BLaER1 (cell line): ENCODE measurements at regions not wholly inside any gene's neighbourhood (a gene's known extent, or its start where the extent isn't known, plus 50 kb on each side); places are given as distances from the start of the nearest gene placed in this dataset.

Experiments
- H3K27ac ChIP-seq: shearing (Covaris generic); formaldehyde crosslinking; 2 replicates; pipeline ENCODE4 v1.8.1; 2022
- H3K27me3 ChIP-seq: shearing (Covaris generic); formaldehyde crosslinking; 2 replicates; pipeline ENCODE4 v1.8.1; 2022
- H3K36me3 ChIP-seq: shearing (Covaris generic); formaldehyde crosslinking; 2 replicates; pipeline ENCODE4 v1.8.1; 2022
- H3K4me1 ChIP-seq: shearing (Covaris generic); formaldehyde crosslinking; 2 replicates; pipeline ENCODE4 v1.8.1; 2022
- H3K4me2 ChIP-seq: shearing (Covaris generic); formaldehyde crosslinking; 2 replicates; pipeline ENCODE4 v1.8.1; 2022
- H3K4me3 ChIP-seq: shearing (Covaris generic); formaldehyde crosslinking; 2 replicates; pipeline ENCODE4 v1.8.1; 2022
- H3K9ac ChIP-seq: shearing (Covaris generic); formaldehyde crosslinking; 2 replicates; pipeline ENCODE4 v1.8.1; 2022
- H3K9me3 ChIP-seq: shearing (Covaris generic); formaldehyde crosslinking; 2 replicates; pipeline ENCODE4 v1.8.1; 2022
- H4K20me1 ChIP-seq: shearing (Covaris generic); formaldehyde crosslinking; 2 replicates; pipeline ENCODE4 v1.8.1; 2022
- Cebpa-rat ChIP-seq: shearing (Covaris generic); IDR thresholded peaks from 2 replicates; pipeline ENCODE4 v1.8.1; 2022

DNA sequence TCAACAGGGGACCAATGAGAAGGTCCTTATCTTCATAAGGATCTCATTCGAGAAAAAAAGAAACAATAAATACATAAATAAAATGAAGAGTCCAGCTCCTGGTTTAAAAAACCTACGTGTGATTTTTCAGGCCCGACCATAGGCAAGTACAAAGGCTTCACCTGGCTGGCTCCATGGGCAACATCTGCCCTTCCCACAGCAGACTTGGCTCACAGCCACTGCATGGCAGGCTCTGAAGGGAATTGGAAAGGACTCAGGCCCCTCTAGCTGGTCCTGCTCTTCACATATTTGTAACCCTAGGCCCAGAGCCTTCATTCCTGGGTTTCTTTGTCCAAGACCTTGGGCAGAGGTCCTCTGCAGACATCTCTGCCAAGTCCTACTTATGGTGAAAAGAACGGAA lies 228.1 kb downstream of the QDPR start:
- H3K4me1 ChIP-seq, result no peaks in the 10 kb centered on the region
- no peak overlapping the region for H3K4me2 ChIP-seq
- TF ChIP-seq Cebpa-rat, result no peak
- H3K27me3 ChIP-seq, result no peaks in the 10 kb centered on the region
- H3K36me3 ChIP-seq, result no peaks in the 10 kb centered on the region
- no peaks in the 10 kb centered on the region for H3K9me3 ChIP-seq
- no peak overlapping the region for H3K9ac ChIP-seq
- no peak overlapping the region for H3K4me3 ChIP-seq
- H3K27ac ChIP-seq, result no peak overlapping the region
- H4K20me1 ChIP-seq, result no peaks in the 10 kb centered on the region

DNA sequence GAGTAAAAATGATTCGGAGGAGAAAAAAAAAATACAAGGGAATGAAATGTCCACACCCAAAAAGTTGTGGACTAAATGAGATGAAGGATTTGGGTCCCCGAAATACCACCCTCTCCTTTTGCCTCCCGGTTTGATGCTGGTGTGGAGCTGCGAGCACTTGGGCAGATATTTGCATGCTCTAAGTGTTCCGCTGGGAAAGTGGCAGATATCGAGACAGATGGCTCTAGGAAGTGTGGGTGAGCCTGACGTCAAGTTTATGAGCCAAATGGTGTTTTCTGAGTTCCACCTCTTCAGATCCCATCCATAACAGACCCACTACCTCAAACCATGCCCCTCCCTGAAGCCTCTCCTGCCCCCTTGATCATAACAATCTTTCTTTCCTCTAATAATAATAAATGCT lies 228.6 kb downstream of the QDPR start:
- Histone ChIP-seq H3K9ac (no peak overlapping the region), H3K4me3 (no peak overlapping the region), H3K36me3 (no peaks in the 10 kb centered on the region), H4K20me1 (no peaks in the 10 kb centered on the region), H3K9me3 (no peaks in the 10 kb centered on the region), H3K27me3 (no peaks in the 10 kb centered on the region), H3K4me1 (no peaks in the 10 kb centered on the region), H3K4me2 (no peak overlapping the region), H3K27ac (no peak overlapping the region)
- no peak for TF ChIP-seq Cebpa-rat

DNA sequence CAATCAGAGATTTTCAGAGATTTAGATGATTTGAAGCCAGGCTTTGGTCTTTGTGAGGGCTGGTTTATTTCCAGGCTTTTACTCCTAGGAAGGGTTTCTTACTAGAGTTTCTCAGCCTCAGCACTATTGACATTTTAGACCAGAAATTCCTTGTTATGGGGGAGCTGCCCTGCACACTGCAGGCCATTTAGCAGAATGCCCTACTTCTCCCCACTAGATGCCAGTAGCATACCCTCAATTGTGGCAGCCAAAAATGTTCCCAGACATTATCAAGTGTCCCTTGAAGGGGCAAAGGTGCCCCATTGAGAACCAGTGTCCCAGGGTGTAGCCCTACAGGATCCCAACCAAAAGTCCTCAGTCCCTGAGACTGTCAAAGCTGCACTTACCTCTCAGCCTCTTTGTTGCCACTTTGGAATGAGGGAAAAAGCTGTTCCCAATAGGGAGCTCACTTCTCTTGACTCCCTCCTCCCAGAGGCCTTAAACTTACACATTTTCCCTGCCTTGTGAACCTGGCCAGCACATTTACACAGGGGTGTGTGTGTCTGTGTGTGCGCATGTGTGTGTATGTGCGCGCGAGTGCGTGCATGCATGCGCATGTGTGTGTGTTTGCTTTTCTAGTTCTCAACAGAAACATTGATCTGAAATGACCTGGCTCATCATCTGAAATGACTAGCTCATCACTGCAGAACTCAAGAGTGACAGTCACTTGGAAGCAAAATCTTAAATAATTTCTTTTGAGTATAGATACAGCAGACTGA lies 231.4 kb downstream of the QDPR start:
- Histone ChIP-seq H3K4me1 (no peaks in the 10 kb centered on the region), H3K27me3 (no peaks in the 10 kb centered on the region)
- TF ChIP-seq Cebpa-rat, result no peak

DNA sequence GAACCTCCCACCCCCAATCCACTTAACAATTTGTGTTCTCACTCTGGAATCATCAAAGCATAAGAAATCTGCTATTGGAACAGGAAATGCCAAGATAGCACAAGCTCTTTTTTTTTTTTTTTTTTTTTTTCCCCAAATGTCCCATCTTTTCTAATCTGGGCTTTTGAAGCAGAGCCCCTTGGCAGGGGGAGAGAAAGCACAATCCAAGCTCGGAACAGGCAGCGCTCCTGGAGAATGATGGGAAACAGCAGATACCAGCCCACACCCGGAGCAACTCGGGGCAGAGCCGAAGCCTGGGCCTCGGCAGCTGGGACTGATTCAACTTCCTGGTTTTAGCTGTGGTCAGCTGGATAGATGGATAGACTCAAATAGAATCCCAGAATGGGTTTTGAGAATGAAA lies 235.1 kb downstream of the QDPR start:
- H3K9ac ChIP-seq, result no peak overlapping the region
- no peaks in the 10 kb centered on the region for H3K9me3 ChIP-seq
- H4K20me1 ChIP-seq, result no peaks in the 10 kb centered on the region
- H3K4me2 ChIP-seq, result no peak overlapping the region
- H3K27me3 ChIP-seq, result no peaks in the 10 kb centered on the region
- no peak for TF ChIP-seq Cebpa-rat
- H3K4me3 ChIP-seq, result no peak overlapping the region
- no peak overlapping the region for H3K27ac ChIP-seq
- H3K4me1 ChIP-seq, result no peaks in the 10 kb centered on the region
- H3K36me3 ChIP-seq, result no peaks in the 10 kb centered on the region

More for the DNA sequence above, 231.4 kb downstream of the QDPR start:
- Histone ChIP-seq H3K4me3 (no peak overlapping the region), H4K20me1 (no peaks in the 10 kb centered on the region), H3K4me2 (no peak overlapping the region), H3K9me3 (no peaks in the 10 kb centered on the region), H3K36me3 (no peaks in the 10 kb centered on the region), H3K9ac (no peak overlapping the region), H3K27ac (no peak overlapping the region)

- H3K36me3 ChIP-seq, result no peaks in the 10 kb centered on the region
- H3K9me3 ChIP-seq, result no peaks in the 10 kb centered on the region
- H3K4me3 ChIP-seq, result no peak overlapping the region
- no peaks in the 10 kb centered on the region for H4K20me1 ChIP-seq
- H3K4me2 ChIP-seq, result no peak overlapping the region
- TF ChIP-seq Cebpa-rat, result no peak
- no peak overlapping the region for H3K27ac ChIP-seq
- no peak overlapping the region for H3K9ac ChIP-seq
- no peaks in the 10 kb centered on the region for H3K27me3 ChIP-seq
- H3K4me1 ChIP-seq, result no peaks in the 10 kb centered on the region
These were observed 236.1 kb downstream of the QDPR start for GRCh38 chr4:17275836-17276235.

DNA sequence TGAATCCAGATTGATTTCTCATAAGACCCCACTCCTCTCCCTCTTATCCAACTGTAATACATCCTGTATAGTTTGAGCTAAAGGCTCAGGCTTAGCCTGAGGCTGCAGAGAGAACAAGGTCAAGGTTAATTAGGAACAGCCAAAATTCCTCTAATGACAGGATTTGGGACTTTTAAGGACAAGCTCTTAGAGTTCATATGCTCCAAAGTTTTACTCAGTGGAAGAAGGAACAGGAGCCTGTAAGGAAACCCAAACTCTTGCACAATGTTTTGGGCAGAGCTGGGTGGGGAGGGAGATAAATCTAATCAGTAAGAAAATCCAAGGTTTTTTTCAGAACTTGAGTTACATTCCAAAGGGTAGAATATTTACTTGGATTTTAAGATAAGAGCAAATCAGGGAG lies 238.8 kb downstream of the QDPR start:
- Histone ChIP-seq H3K36me3 (no peaks in the 10 kb centered on the region), H3K9ac (no peak overlapping the region), H3K27me3 (no peaks in the 10 kb centered on the region), H3K9me3 (no peaks in the 10 kb centered on the region), H3K27ac (no peak overlapping the region), H3K4me2 (no peak overlapping the region), H3K4me1 (no peaks in the 10 kb centered on the region), H3K4me3 (no peak overlapping the region), H4K20me1 (no peaks in the 10 kb centered on the region)
- TF ChIP-seq Cebpa-rat, result no peak

DNA sequence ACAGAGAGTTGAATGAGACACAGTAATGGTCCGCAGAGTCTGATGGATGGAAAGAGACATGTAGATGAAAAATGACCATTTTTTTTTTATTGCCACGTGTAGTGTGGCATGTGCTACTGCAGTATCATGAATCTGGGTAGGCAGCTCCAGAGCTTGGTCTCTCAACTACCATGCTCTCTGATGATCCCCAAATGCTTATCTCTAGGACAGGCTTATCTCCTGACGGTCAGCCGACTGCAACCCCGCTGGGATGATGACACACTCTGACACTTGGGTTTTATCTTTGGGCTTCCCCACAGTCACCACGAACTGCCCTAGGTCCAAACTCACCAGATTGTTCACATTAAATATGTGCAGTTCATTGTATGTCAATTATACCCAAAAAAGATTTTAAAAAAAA lies 239.7 kb downstream of the QDPR start:
- H3K9me3 ChIP-seq, result no peaks in the 10 kb centered on the region
- no peaks in the 10 kb centered on the region for H3K27me3 ChIP-seq
- H3K4me2 ChIP-seq, result no peak overlapping the region
- no peaks in the 10 kb centered on the region for H4K20me1 ChIP-seq
- no peaks in the 10 kb centered on the region for H3K4me1 ChIP-seq
- no peak overlapping the region for H3K9ac ChIP-seq
- H3K4me3 ChIP-seq, result no peak overlapping the region
- TF ChIP-seq Cebpa-rat, result no peak
- H3K27ac ChIP-seq, result no peak overlapping the region
- no peaks in the 10 kb centered on the region for H3K36me3 ChIP-seq

DNA sequence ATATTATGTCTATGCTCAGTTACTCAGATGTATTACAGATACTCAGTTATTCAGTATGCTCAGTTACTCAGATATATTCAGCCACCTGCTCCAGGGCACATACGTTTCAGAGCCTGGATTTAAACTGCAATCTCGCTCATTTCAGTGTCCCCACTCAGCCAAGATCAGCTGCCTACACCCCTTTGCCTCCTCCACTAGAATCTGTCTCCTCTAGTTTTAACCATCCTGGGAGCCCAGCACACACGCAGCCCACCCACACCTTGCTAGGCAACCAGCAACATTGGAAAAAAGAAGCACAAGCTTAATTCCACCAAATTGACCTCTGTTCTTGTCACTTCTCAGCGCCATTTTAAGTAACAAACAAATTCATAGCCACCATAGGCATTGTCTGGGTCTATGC lies 246.2 kb downstream of the QDPR start:
- TF ChIP-seq Cebpa-rat, result no peak
- H3K4me3 ChIP-seq, result no peak overlapping the region
- H3K27ac ChIP-seq, result no peak overlapping the region
- no peaks in the 10 kb centered on the region for H3K9me3 ChIP-seq
- H3K27me3 ChIP-seq, result no peaks in the 10 kb centered on the region
- no peaks in the 10 kb centered on the region for H3K36me3 ChIP-seq
- H3K4me2 ChIP-seq, result no peak overlapping the region
- H3K4me1 ChIP-seq, result no peaks in the 10 kb centered on the region
- no peak overlapping the region for H3K9ac ChIP-seq
- H4K20me1 ChIP-seq, result no peaks in the 10 kb centered on the region

GRCh38 chr4:17265139-17265538 lies 246.8 kb downstream of the QDPR start:
- Histone ChIP-seq H3K4me3 (no peak overlapping the region), H3K4me1 (no peaks in the 10 kb centered on the region), H4K20me1 (no peaks in the 10 kb centered on the region), H3K27ac (no peak overlapping the region), H3K4me2 (no peak overlapping the region), H3K27me3 (no peaks in the 10 kb centered on the region), H3K9ac (no peak overlapping the region), H3K9me3 (no peaks in the 10 kb centered on the region), H3K36me3 (no peaks in the 10 kb centered on the region)
- no peak for TF ChIP-seq Cebpa-rat

- no peak for TF ChIP-seq Cebpa-rat
- H3K9me3 ChIP-seq, result no peaks in the 10 kb centered on the region
- H3K27me3 ChIP-seq, result no peaks in the 10 kb centered on the region
- H4K20me1 ChIP-seq, result no peaks in the 10 kb centered on the region
- no peak overlapping the region for H3K9ac ChIP-seq
- H3K4me3 ChIP-seq, result no peak overlapping the region
- no peak overlapping the region for H3K27ac ChIP-seq
- H3K4me2 ChIP-seq, result no peak overlapping the region
- no peaks in the 10 kb centered on the region for H3K36me3 ChIP-seq
- H3K4me1 ChIP-seq, result no peaks in the 10 kb centered on the region
These were observed 251.6 kb downstream of the QDPR start for GRCh38 chr4:17260166-17260907.
